GM12891 (cell line): ENCODE measurements at regions not wholly inside any gene's neighbourhood (a gene's known extent, or its start where the extent isn't known, plus 50 kb on each side); places are given as distances from the start of the nearest gene placed in this dataset.

Experiments
- POLR2A ChIP-seq: IDR thresholded peaks from 2 replicates; pipeline ENCODE4 v1.6.1; 2011; ENCODE audit warnings: low read depth, low read length, control low read depth
- POLR2AphosphoS5 ChIP-seq: IDR thresholded peaks from 2 replicates; pipeline ENCODE4 v1.6.1; 2011; ENCODE audit warnings: low read depth, low read length, control low read depth

GRCh38 chr1:81270051-81270450 lies 530.7 kb upstream of the ADGRL2 start:
- TF ChIP-seq POLR2A (no peak), POLR2AphosphoS5 (no peak)
